Eye (tissue), 1 donor: ENCODE measurements at regions not wholly inside any gene's neighbourhood (a gene's known extent, or its start where the extent isn't known, plus 50 kb on each side); places are given as distances from the start of the nearest gene placed in this dataset.

Experiments
- DNase-seq: peaks from one replicate; pipeline ENCODE4 v3.0.0-alpha.2; 2015

GRCh38 chr6:167444602-167445346 lies 119.9 kb downstream of the TTLL2 start:
- no peak for DNase-seq

GRCh38 chr6:167445568-167445967 lies 120.7 kb downstream of the TTLL2 start:
- DNase-seq: peak; percentile 30

GRCh38 chr6:167446046-167446445 lies 121.2 kb downstream of the TTLL2 start:
- DNase-seq: peak; percentile 47

GRCh38 chr6:167446971-167447370 lies 122.1 kb downstream of the TTLL2 start:
- DNase-seq: no peak

GRCh38 chr6:167448378-167448777 lies 123.5 kb downstream of the TTLL2 start:
- DNase-seq: no peak

- no peak for DNase-seq
Observed at GRCh38 chr6:167449094-167449861, 124.4 kb downstream of the TTLL2 start.

- no peak for DNase-seq
Observed at GRCh38 chr6:167450626-167451025, 125.7 kb downstream of the TTLL2 start.

- no peak for DNase-seq
Observed at GRCh38 chr6:167452338-167453081, 127.6 kb downstream of the TTLL2 start.

- DNase-seq: no peak
Observed at GRCh38 chr6:167453082-167453446, 128.2 kb downstream of the TTLL2 start.

GRCh38 chr6:167454003-167454402 lies 129.1 kb downstream of the TTLL2 start:
- DNase-seq: no peak

- DNase-seq: no peak
Observed at GRCh38 chr6:167455371-167455770, 130.5 kb downstream of the TTLL2 start.

GRCh38 chr6:167462514-167463312 lies 137.8 kb downstream of the TTLL2 start:
- no peak for DNase-seq

GRCh38 chr6:167464177-167464576 lies 139.3 kb downstream of the TTLL2 start:
- no peak for DNase-seq

GRCh38 chr6:167465482-167465881 lies 140.6 kb downstream of the TTLL2 start:
- DNase-seq: peak; percentile 80

GRCh38 chr6:167467282-167467681 lies 142.4 kb downstream of the TTLL2 start:
- no peak for DNase-seq

- no peak for DNase-seq
Observed at GRCh38 chr6:167467793-167468431, 143.0 kb downstream of the TTLL2 start.

GRCh38 chr6:167469101-167469500 lies 144.2 kb downstream of the TTLL2 start:
- no peak for DNase-seq

- peak; percentile 60 for DNase-seq
Observed at GRCh38 chr6:167469672-167470071, 144.8 kb downstream of the TTLL2 start.

GRCh38 chr6:167470101-167470835 lies 145.4 kb downstream of the TTLL2 start:
- DNase-seq: no peak

GRCh38 chr6:167470836-167471547 lies 146.1 kb downstream of the TTLL2 start:
- DNase-seq: no peak

GRCh38 chr6:167471548-167471930 lies 146.7 kb downstream of the TTLL2 start:
- DNase-seq: no peak
